ENCODE measurements at regions not wholly inside any gene's neighbourhood (a gene's known extent, or its start where the extent isn't known, plus 50 kb on each side); places are given as distances from the start of the nearest gene placed in this dataset.

DNA sequence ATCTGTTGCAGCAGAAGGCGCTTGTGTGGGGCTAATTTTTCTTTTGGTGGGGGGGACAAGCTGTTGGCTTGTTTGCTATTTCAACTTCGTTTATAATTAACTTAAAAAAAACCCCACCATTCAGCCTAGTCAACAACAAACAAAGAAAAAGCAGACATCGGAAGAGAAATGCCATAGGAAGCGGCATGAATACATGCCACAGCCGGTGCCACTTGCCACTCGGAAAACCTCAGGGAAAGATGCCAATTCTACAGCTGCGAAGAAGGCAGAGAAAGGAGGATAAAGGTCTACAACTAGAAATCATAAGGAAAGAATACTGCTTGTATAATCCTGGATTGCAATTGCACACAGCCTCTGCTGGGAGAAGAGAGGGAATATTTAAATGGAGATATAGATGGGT is 254.4 kb upstream of the PMFBP1 start:
- Mint-ChIP-seq H3K4me1 (ENCODE audit: low read depth) (peaks cover 7% of the 10 kb centered on the region), H3K27me3 (ENCODE audit: insufficient read depth) (peaks cover 1% of the 10 kb centered on the region; the same call in 1 of the 2 replicates), H3K4me3 (no peak overlapping the region), H3K27ac (no peak overlapping the region), H3K36me3 (ENCODE audit: low read depth) (peaks cover 28% of the 10 kb centered on the region), H3K9me3 (peaks cover 17% of the 10 kb centered on the region)
- TF ChIP-seq, protein P1, sequence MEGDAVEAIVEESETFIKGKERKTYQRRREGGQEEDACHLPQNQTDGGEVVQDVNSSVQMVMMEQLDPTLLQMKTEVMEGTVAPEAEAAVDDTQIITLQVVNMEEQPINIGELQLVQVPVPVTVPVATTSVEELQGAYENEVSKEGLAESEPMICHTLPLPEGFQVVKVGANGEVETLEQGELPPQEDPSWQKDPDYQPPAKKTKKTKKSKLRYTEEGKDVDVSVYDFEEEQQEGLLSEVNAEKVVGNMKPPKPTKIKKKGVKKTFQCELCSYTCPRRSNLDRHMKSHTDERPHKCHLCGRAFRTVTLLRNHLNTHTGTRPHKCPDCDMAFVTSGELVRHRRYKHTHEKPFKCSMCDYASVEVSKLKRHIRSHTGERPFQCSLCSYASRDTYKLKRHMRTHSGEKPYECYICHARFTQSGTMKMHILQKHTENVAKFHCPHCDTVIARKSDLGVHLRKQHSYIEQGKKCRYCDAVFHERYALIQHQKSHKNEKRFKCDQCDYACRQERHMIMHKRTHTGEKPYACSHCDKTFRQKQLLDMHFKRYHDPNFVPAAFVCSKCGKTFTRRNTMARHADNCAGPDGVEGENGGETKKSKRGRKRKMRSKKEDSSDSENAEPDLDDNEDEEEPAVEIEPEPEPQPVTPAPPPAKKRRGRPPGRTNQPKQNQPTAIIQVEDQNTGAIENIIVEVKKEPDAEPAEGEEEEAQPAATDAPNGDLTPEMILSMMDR (IDR thresholded peaks at IDR 0.05), result no peak
- DNase-seq, result no peak

DNA sequence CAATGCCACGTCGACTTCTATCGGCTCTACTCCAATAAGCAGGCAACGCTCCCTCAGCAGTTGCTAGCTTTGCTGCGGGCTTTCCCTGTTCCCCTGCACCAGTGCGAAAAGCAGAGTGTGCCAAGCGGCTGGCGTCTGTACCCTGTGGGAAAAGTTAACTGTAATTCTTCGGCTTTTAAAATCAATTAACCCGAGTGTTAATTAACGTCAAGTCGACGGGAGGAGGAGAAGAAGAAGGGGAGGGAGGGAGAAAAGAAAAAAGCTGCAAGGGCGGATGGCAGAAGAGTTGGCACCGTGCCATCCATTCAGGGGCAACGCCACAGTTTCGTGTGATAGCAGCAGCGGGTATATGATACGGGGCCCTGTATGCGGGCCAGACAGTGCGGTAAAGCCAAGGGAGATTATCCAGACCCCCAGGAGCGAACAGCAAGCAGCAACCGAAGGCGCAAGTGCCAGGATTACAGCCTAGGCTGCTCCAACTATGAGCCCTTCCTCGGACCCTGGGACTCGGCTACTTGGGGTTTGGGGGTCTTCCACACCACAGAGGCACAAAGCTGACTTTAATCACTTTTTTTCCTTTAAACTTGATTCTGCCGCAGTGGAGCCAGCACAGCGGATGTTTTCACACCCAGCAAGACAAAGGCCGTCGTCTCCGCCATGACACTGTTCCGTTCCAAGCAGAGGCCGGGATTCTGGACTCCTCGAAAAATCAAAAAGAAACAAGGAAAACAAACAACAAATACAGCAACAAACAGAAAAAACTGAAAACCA is 253.8 kb upstream of the PMFBP1 start:
- no peak overlapping the region for H3K4me3 Mint-ChIP-seq
- H3K9me3 Mint-ChIP-seq, result peaks cover 17% of the 10 kb centered on the region
- TF ChIP-seq, protein P1 (IDR thresholded peaks at IDR 0.05), result no peak
- peaks cover 34% of the 10 kb centered on the region for H3K36me3 Mint-ChIP-seq (ENCODE audit: low read depth)
- no peak overlapping the region for H3K27ac Mint-ChIP-seq
- H3K27me3 Mint-ChIP-seq (ENCODE audit: insufficient read depth), result peaks cover 1% of the 10 kb centered on the region; the same call in 1 of the 2 replicates
- no peak for DNase-seq
- H3K4me1 Mint-ChIP-seq (ENCODE audit: low read depth), result peaks cover 7% of the 10 kb centered on the region

DNA sequence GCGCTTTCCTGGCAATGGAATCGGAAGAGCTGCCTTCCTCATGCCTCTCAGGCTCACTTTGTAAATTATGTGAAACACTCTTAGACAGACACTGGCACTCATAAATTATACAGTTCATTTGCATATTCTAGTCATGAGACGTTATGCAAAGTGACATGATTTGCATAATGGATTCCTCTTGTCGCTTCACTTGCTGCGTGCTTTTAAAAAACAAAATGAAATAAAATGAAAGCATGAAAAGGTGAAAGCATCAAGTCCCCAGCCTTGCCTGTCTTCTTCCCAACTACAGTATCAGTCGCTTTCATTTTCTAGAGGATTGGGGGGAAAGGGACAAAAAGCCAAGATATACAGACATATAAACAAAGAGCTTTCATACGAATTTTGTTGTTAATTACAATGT is 252.8 kb upstream of the PMFBP1 start:
- peaks cover 34% of the 10 kb centered on the region for H3K36me3 Mint-ChIP-seq (ENCODE audit: low read depth)
- TF ChIP-seq, protein P1 (IDR thresholded peaks at IDR 0.05), result no peak
- H3K9me3 Mint-ChIP-seq, result peaks cover 17% of the 10 kb centered on the region
- no peak for DNase-seq
- H3K27me3 Mint-ChIP-seq (ENCODE audit: insufficient read depth), result peaks cover 1% of the 10 kb centered on the region; the same call in 1 of the 2 replicates
- H3K27ac Mint-ChIP-seq, result no peak overlapping the region
- peaks cover under 1% of the 10 kb centered on the region; the same call in 1 of the 2 replicates for H3K4me1 Mint-ChIP-seq (ENCODE audit: low read depth)
- H3K4me3 Mint-ChIP-seq, result no peak overlapping the region

DNA sequence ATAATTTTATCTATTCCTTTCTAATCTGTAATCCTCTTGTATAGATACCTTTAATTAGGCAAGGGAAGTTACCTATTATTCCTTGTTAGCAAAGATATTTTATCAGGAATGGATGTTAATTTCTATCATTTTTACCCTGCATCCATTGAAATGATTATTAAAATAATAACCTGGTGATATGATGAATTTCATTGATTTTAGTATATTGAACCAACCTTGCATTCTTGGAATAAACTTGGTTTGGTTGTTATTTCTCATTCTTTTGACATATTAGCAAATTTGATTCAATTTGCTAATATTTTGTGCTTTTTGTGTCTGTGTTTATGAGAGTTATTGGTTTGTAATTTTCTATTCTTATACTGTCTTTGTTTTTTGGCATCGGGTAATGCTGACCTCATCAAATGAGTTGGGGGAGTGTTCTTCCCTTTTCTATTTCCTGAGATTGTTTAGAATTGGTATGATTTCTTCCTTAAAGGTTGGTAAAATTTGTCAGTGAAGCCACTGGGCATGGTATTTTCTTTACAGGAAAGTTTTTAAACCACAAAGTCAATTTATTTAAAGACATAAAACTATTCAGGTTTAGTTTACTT is 250.4 kb upstream of the PMFBP1 start:
- no peak for DNase-seq
- H3K4me1 Mint-ChIP-seq (ENCODE audit: low read depth), result no peaks in the 10 kb centered on the region
- H3K36me3 Mint-ChIP-seq (ENCODE audit: low read depth), result peaks cover 34% of the 10 kb centered on the region
- peaks cover 1% of the 10 kb centered on the region; the same call in 1 of the 2 replicates for H3K27me3 Mint-ChIP-seq (ENCODE audit: insufficient read depth)
- peaks cover 17% of the 10 kb centered on the region for H3K9me3 Mint-ChIP-seq
- H3K4me3 Mint-ChIP-seq, result no peak overlapping the region
- TF ChIP-seq, protein P1 (IDR thresholded peaks at IDR 0.05), result no peak
- H3K27ac Mint-ChIP-seq, result no peak overlapping the region

DNA sequence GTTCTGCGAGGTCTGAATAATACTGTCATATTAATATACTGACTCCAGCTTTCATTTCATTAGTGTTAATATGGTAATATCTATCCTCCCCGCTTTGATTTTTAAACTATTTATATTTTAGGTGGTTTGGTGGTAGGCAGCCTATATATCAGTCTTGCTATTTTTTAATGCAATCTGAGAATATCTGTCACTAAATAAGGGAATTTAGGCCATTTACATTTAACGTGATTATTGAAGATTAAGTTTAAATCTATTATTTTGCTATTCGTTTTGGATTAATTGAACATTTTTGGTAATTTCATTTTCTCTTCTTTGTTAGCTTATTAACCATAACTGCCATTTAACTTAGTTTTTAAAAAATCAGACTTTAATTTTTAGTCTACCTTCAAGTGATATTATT is 247.7 kb upstream of the PMFBP1 start:
- DNase-seq, result no peak
- peaks cover 30% of the 10 kb centered on the region for H3K36me3 Mint-ChIP-seq (ENCODE audit: low read depth)
- peaks cover 17% of the 10 kb centered on the region for H3K9me3 Mint-ChIP-seq
- H3K27me3 Mint-ChIP-seq (ENCODE audit: insufficient read depth), result peaks cover 1% of the 10 kb centered on the region; the same call in 1 of the 2 replicates
- no peaks in the 10 kb centered on the region for H3K4me1 Mint-ChIP-seq (ENCODE audit: low read depth)
- no peak overlapping the region for H3K27ac Mint-ChIP-seq
- H3K4me3 Mint-ChIP-seq, result no peak overlapping the region
- TF ChIP-seq, protein P1 (IDR thresholded peaks at IDR 0.05), result no peak

Data from HFFc6 (cell line).